ENCODE measurements at regions not wholly inside any gene's neighbourhood (a gene's known extent, or its start where the extent isn't known, plus 50 kb on each side); places are given as distances from the start of the nearest gene placed in this dataset.

- H3K4me3 ChIP-seq (ENCODE audit: low read depth, low read length), result no peak overlapping the region
- no peaks in the 10 kb centered on the region for H3K36me3 ChIP-seq (replicated peaks)
- TF ChIP-seq CTCF (IDR thresholded peaks at IDR 0.05; ENCODE audit: low read depth, low read length, missing control alignments), result no peak
- no peaks in the 10 kb centered on the region for H3K27me3 ChIP-seq (replicated peaks)
- DNase-seq, result no peak
- no peak overlapping the region for H3K27ac ChIP-seq
- in situ Hi-C loops (cut with HindIII; ENCODE audit: low pct_ligation_motif_present, low sequenced_read_pairs), result no loop called here
These were observed 594.5 kb upstream of the DPP6 start for GRCh38 chr7:153457746-153458145.

GRCh38 chr7:153470004-153470671, 582.1 kb upstream of the DPP6 start:
- H3K36me3 ChIP-seq (replicated peaks), result no peaks in the 10 kb centered on the region
- no peaks in the 10 kb centered on the region for H3K27me3 ChIP-seq (replicated peaks)
- no peak for TF ChIP-seq CTCF (IDR thresholded peaks at IDR 0.05; ENCODE audit: low read depth, low read length, missing control alignments)
- H3K4me3 ChIP-seq (ENCODE audit: low read depth, low read length), result no peak overlapping the region
- no peak for DNase-seq
- no peak overlapping the region for H3K27ac ChIP-seq
- in situ Hi-C loops (cut with HindIII; ENCODE audit: low pct_ligation_motif_present, low sequenced_read_pairs), result no loop called here

GRCh38 chr7:153472516-153472915, 579.7 kb upstream of the DPP6 start:
- H3K36me3 ChIP-seq (replicated peaks), result no peaks in the 10 kb centered on the region
- no peak overlapping the region for H3K27ac ChIP-seq
- H3K4me3 ChIP-seq (ENCODE audit: low read depth, low read length), result no peak overlapping the region
- in situ Hi-C loops (cut with HindIII; ENCODE audit: low pct_ligation_motif_present, low sequenced_read_pairs), result no loop called here
- DNase-seq, result no peak
- H3K27me3 ChIP-seq (replicated peaks), result no peaks in the 10 kb centered on the region
- no peak for TF ChIP-seq CTCF (IDR thresholded peaks at IDR 0.05; ENCODE audit: low read depth, low read length, missing control alignments)

GRCh38 chr7:153473185-153473584, 579.0 kb upstream of the DPP6 start:
- in situ Hi-C loops (cut with HindIII; ENCODE audit: low pct_ligation_motif_present, low sequenced_read_pairs), result no loop called here
- Histone ChIP-seq H3K27ac (no peak overlapping the region), H3K36me3 (replicated peaks) (no peaks in the 10 kb centered on the region), H3K4me3 (ENCODE audit: low read depth, low read length) (no peak overlapping the region), H3K27me3 (replicated peaks) (no peaks in the 10 kb centered on the region)
- no peak for TF ChIP-seq CTCF (IDR thresholded peaks at IDR 0.05; ENCODE audit: low read depth, low read length, missing control alignments)
- no peak for DNase-seq

GRCh38 chr7:153475239-153475638, 577.0 kb upstream of the DPP6 start:
- no peaks in the 10 kb centered on the region for H3K27me3 ChIP-seq (replicated peaks)
- no peak for TF ChIP-seq CTCF (IDR thresholded peaks at IDR 0.05; ENCODE audit: low read depth, low read length, missing control alignments)

GRCh38 chr7:153476166-153476565, 576.0 kb upstream of the DPP6 start:
- H3K36me3 ChIP-seq (replicated peaks), result no peaks in the 10 kb centered on the region
- H3K27me3 ChIP-seq (replicated peaks), result no peaks in the 10 kb centered on the region
- in situ Hi-C loops (cut with HindIII; ENCODE audit: low pct_ligation_motif_present, low sequenced_read_pairs), result no loop called here
- TF ChIP-seq CTCF (IDR thresholded peaks at IDR 0.05; ENCODE audit: low read depth, low read length, missing control alignments), result no peak
- DNase-seq, result no peak
- H3K4me3 ChIP-seq (ENCODE audit: low read depth, low read length), result no peak overlapping the region
- H3K27ac ChIP-seq, result no peak overlapping the region

More at GRCh38 chr7:153475239-153475638, 577.0 kb upstream of the DPP6 start:
- DNase-seq, result no peak
- Histone ChIP-seq H3K27ac (no peak overlapping the region), H3K4me3 (ENCODE audit: low read depth, low read length) (no peak overlapping the region), H3K36me3 (replicated peaks) (no peaks in the 10 kb centered on the region)
- in situ Hi-C loops (cut with HindIII; ENCODE audit: low pct_ligation_motif_present, low sequenced_read_pairs), result no loop called here

All from brain microvascular endothelial cell (primary cell).